Adrenal gland (tissue), 5 donors: ENCODE measurements at regions not wholly inside any gene's neighbourhood (a gene's known extent, or its start where the extent isn't known, plus 50 kb on each side); places are given as distances from the start of the nearest gene placed in this dataset.
A peak's percentile ranks its signal among the peaks of the same experiment; 100 is the strongest.

Experiments
- CTCF ChIP-seq, 6 experiments: fragments of 450-650 bp in 4 of 6; fragments of 200-600 bp in 2 of 6; sonication (generic) in 1 of 6; IDR thresholded peaks; 1 replicate in 5 of 6; 2 replicates in 1 of 6; pipeline versions ENCODE4 v1.5.1 to v1.8.0; 2016 to 2021; ENCODE audit warnings: antibody characterized with exemption in 6 of 6, mild to moderate bottlenecking in 2 of 6, moderate library complexity in 1 of 6
- POLR2A ChIP-seq, 2 donors: fragments of 450-650 bp; IDR thresholded peaks; one replicate each; pipeline ENCODE4 v1.6.1; 2017; ENCODE audit warnings: antibody characterized with exemption in 2 of 2, mild to moderate bottlenecking in 2 of 2, moderate library complexity in 1 of 2
- donor health status: DM: no; HTN: no; CAD: no.

- TF ChIP-seq POLR2A (IDR thresholded peaks at IDR 0.05) (no peak), CTCF (IDR thresholded peaks at IDR 0.05) (peak in 1 of 6 experiments; percentile 6)
Observed at GRCh38 chr5:9922719-9923118, 292.6 kb upstream of the TAS2R1 start.
